ENCODE measurements at regions not wholly inside any gene's neighbourhood (a gene's known extent, or its start where the extent isn't known, plus 50 kb on each side); places are given as distances from the start of the nearest gene placed in this dataset.
"Not testable (repeated sequence)": the region's sequence is repeated elsewhere in the genome, so short reads cannot be mapped to it uniquely, and the experiment has no call there.

DNA sequence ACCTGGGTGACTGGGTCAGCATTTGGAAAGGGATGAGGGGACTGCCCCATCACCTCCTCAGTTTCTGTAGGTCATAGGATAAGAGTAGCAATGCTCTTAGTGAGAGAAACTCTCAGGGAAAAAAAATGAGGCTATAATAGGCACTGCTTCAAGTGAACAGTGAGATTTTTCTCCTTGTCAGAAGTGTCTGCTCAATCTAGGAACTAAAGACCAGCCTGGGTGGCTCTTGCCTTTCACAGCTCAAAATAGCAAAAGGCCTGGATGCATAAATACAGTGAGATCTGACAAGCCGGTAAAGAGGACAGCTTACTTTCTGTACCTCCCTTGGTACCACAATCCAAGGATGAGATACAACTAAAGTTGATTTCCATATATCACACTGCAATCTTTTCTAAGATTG lies 205.6 kb upstream of the ANO5 start:
- Mint-ChIP-seq H3K4me1 (peaks cover 4% of the 10 kb centered on the region), H3K9me3 (no peaks in the 10 kb centered on the region), H3K27me3 (ENCODE audit: low read depth) (no peaks in the 10 kb centered on the region), H3K4me3 (no peak overlapping the region), H3K27ac (no peak overlapping the region), H3K36me3 (ENCODE audit: low read depth) (no peaks in the 10 kb centered on the region)
- TF ChIP-seq, protein P1, sequence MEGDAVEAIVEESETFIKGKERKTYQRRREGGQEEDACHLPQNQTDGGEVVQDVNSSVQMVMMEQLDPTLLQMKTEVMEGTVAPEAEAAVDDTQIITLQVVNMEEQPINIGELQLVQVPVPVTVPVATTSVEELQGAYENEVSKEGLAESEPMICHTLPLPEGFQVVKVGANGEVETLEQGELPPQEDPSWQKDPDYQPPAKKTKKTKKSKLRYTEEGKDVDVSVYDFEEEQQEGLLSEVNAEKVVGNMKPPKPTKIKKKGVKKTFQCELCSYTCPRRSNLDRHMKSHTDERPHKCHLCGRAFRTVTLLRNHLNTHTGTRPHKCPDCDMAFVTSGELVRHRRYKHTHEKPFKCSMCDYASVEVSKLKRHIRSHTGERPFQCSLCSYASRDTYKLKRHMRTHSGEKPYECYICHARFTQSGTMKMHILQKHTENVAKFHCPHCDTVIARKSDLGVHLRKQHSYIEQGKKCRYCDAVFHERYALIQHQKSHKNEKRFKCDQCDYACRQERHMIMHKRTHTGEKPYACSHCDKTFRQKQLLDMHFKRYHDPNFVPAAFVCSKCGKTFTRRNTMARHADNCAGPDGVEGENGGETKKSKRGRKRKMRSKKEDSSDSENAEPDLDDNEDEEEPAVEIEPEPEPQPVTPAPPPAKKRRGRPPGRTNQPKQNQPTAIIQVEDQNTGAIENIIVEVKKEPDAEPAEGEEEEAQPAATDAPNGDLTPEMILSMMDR (IDR thresholded peaks at IDR 0.05; ENCODE audit: unreplicated experiment in 3 of 3), result no peak

DNA sequence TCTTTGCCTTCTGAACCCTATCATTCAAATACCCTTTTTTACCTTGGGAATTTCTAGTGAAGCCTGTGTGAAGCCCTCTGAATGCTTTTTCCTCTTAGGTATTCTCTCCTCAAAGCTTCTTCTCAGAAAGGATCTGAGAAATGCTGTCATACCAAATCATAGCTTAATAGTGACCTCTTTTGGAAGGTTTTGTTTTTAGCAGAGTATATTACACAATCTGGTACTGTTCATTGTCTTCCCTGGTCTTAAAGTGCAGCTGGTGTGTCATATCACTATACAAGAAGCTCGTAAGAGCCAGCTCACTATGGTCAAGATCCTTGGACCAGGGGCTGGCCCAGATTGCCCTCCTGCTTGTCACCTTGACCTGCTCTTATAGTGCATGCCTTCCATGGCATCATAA lies 204.4 kb upstream of the ANO5 start:
- TF ChIP-seq, protein P1 (IDR thresholded peaks at IDR 0.05; ENCODE audit: unreplicated experiment in 3 of 3), result peak in 2 of 3 experiments; percentile 12 to 23
- H3K27me3 Mint-ChIP-seq (ENCODE audit: low read depth), result no peaks in the 10 kb centered on the region
- no peaks in the 10 kb centered on the region for H3K36me3 Mint-ChIP-seq (ENCODE audit: low read depth)
- H3K27ac Mint-ChIP-seq, result no peak overlapping the region
- H3K4me3 Mint-ChIP-seq, result no peak overlapping the region
- H3K9me3 Mint-ChIP-seq, result no peaks in the 10 kb centered on the region
- H3K4me1 Mint-ChIP-seq, result peaks cover 4% of the 10 kb centered on the region

DNA sequence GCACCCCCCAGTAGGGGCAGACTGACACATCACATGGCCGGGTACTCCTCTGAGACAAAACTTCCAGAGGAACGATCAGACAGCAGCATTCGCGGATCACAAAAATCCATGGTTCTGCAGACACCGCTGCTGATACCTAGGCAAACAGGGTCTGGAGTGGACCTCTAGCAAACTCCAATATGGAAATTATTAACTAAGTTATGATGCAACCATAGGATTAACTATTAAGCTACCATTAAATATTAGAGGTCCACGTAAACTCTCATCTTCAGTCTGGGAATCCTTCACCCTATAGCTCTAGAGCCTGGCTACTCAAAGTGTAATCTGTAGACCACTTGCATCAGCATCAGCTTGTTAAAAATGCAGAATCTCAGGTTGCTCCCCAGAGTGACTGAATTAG lies 191.1 kb upstream of the ANO5 start:
- H3K36me3 Mint-ChIP-seq (ENCODE audit: low read depth); H3K27me3 Mint-ChIP-seq (ENCODE audit: low read depth): not testable (repeated sequence)

DNA sequence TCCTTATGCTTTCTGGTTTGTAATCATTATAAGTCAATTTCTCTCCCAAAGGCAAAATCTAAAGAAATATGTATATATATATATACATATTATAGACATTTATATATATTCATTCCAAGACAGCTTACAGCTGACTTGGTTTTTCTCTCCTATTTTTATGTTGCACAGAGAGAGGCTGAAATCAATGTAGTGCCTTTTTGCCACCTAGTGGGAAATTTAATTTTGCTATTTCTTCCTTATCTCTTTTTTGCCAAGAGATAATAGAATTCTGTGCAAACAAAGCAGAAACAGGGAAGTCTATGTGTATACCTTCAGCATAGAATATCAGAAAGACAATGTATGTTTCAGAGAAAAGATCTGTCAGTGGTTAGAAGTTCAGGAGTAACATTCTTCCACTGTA lies 186.0 kb upstream of the ANO5 start:
- TF ChIP-seq, protein P1 (IDR thresholded peaks at IDR 0.05; ENCODE audit: unreplicated experiment in 3 of 3), result no peak
- peaks cover 4% of the 10 kb centered on the region for H3K27me3 Mint-ChIP-seq (ENCODE audit: low read depth)
- no peak overlapping the region for H3K27ac Mint-ChIP-seq
- H3K4me1 Mint-ChIP-seq, result no peaks in the 10 kb centered on the region
- H3K9me3 Mint-ChIP-seq, result peaks cover 6% of the 10 kb centered on the region
- no peaks in the 10 kb centered on the region for H3K36me3 Mint-ChIP-seq (ENCODE audit: low read depth)
- H3K4me3 Mint-ChIP-seq, result no peak overlapping the region

More for the DNA sequence above, 191.1 kb upstream of the ANO5 start:
- not testable (repeated sequence) for H3K4me3 Mint-ChIP-seq, H3K4me1 Mint-ChIP-seq, H3K27ac Mint-ChIP-seq
- H3K9me3 Mint-ChIP-seq, result peaks cover 13% of the 10 kb centered on the region

DNA sequence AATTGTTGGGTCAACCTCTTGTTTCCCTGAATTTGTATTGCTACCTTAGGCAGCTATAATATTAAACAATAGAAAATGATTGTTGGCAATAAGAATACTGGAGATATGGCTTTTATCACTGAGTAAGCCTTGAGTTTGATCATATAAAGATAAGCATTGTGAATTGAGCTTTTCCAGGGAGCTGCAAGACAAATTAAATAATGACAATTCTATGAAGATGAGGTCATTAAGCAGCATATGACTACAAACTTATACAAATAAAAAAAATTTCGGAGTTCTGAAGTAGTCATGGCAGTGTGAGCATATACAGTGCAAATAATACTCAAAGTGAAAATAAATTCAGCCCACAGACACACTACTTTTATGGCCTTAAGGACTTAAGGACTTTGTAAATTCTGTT lies 161.1 kb upstream of the ANO5 start:
- no peaks in the 10 kb centered on the region for H3K4me1 Mint-ChIP-seq
- H3K4me3 Mint-ChIP-seq, result no peak overlapping the region
- H3K36me3 Mint-ChIP-seq (ENCODE audit: low read depth), result no peaks in the 10 kb centered on the region
- TF ChIP-seq, protein P1 (IDR thresholded peaks at IDR 0.05; ENCODE audit: unreplicated experiment in 3 of 3), result no peak
- no peak overlapping the region for H3K27ac Mint-ChIP-seq
- no peaks in the 10 kb centered on the region for H3K27me3 Mint-ChIP-seq (ENCODE audit: low read depth)
- H3K9me3 Mint-ChIP-seq, result peaks cover 6% of the 10 kb centered on the region

DNA sequence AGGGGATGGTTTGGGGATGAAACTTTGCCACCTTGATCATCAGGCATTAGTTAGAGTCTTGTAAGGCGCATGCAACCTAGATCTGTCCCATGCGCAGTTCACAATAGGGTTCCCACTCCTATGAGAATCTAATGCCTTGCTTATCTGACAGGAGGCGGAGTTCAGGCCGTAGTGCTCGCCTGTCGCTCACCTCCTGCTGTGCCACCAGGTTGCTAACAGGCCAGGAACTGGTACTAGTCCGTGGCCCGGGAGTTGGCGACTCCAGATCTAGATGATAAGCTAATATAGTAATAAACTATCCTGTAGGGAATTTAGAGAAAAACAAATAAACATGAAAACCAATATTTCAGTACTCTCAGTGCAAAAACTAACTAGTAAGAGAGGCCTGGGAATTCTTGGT lies 155.4 kb upstream of the ANO5 start:
- TF ChIP-seq, protein P1 (IDR thresholded peaks at IDR 0.05; ENCODE audit: unreplicated experiment in 3 of 3), result no peak
- no peaks in the 10 kb centered on the region for H3K4me1 Mint-ChIP-seq
- H3K27ac Mint-ChIP-seq, result no peak overlapping the region
- H3K9me3 Mint-ChIP-seq, result no peaks in the 10 kb centered on the region
- H3K4me3 Mint-ChIP-seq, result no peak overlapping the region
- no peaks in the 10 kb centered on the region for H3K27me3 Mint-ChIP-seq (ENCODE audit: low read depth)
- H3K36me3 Mint-ChIP-seq (ENCODE audit: low read depth), result no peaks in the 10 kb centered on the region
